GM12874 (cell line): ENCODE measurements at regions not wholly inside any gene's neighbourhood (a gene's known extent, or its start where the extent isn't known, plus 50 kb on each side); places are given as distances from the start of the nearest gene placed in this dataset.

Experiments
- TF ChIP-seq, protein P1 (sequence below): IDR thresholded peaks from 2 replicates; pipeline ENCODE4 v1.5.1; 2011; ENCODE audit warnings: low read depth, mild to moderate bottlenecking, control low read depth, low read length, moderate library complexity; ENCODE audit not compliant: insufficient read depth

GRCh38 chr11:45071232-45071631 lies 75.2 kb upstream of the PRDM11 start:
- TF ChIP-seq, protein P1, sequence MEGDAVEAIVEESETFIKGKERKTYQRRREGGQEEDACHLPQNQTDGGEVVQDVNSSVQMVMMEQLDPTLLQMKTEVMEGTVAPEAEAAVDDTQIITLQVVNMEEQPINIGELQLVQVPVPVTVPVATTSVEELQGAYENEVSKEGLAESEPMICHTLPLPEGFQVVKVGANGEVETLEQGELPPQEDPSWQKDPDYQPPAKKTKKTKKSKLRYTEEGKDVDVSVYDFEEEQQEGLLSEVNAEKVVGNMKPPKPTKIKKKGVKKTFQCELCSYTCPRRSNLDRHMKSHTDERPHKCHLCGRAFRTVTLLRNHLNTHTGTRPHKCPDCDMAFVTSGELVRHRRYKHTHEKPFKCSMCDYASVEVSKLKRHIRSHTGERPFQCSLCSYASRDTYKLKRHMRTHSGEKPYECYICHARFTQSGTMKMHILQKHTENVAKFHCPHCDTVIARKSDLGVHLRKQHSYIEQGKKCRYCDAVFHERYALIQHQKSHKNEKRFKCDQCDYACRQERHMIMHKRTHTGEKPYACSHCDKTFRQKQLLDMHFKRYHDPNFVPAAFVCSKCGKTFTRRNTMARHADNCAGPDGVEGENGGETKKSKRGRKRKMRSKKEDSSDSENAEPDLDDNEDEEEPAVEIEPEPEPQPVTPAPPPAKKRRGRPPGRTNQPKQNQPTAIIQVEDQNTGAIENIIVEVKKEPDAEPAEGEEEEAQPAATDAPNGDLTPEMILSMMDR: no peak

DNA sequence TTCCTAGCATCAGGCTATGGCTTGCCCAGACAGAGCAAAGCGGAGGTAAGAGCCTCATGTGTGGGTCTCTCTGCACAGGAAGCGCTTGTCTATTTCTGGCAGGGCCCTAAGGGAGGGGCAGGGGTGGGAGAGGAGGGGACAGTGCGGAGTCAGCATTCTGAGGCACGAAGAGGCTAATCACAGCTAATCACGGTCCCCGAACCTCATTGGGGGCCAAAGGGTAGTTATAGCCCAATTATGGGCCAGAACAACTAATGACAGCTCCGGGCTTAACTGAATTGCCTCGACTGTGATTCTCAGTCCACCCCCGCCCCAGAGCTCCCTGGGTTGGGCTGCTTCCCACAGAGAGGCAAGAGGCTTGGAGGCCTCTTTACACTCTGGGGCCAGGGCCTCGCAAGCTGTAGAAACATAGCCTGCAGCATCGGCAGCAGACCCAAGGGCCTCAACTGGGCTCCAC lies 72.7 kb upstream of the PRDM11 start:
- TF ChIP-seq, protein P1: no peak

DNA sequence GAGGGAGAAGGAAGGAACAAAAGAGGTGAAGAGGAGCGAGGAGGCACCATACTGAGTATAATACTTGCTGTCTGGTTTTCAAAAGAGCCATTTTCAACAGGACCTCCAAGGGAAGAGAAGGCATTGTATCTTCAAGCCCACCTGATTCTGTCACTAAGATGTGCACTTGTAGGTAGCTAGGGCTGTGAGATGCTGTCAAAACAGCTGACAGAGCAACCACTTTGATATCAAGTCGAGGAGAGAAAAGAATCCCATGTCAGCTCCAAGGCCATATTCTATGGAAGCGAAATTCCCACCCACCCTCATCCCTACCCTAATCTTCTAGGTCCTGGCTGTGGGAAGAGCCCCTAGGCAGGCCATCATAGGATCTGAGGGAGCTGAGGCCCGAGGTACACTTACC lies 70.9 kb upstream of the PRDM11 start:
- TF ChIP-seq, protein P1: no peak

DNA sequence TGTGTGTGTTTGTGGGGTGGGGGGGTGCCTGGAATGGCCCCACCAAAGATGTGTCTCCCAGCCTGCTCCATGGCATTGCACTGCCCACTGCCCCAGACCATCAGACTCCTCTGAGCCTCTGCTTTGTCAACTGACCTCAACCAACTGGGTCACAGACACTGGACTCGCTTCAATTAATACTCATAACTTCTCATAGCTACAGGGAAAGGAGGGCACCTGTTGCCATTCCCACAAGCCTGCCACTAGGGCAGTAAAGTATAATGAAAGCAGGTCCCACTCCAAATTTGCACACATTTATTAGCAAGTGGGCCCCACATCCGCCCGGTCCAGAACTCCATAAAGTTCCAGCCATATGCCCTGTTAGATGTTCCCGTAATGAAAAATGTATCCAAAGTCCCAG lies 70.5 kb upstream of the PRDM11 start:
- TF ChIP-seq, protein P1: no peak

DNA sequence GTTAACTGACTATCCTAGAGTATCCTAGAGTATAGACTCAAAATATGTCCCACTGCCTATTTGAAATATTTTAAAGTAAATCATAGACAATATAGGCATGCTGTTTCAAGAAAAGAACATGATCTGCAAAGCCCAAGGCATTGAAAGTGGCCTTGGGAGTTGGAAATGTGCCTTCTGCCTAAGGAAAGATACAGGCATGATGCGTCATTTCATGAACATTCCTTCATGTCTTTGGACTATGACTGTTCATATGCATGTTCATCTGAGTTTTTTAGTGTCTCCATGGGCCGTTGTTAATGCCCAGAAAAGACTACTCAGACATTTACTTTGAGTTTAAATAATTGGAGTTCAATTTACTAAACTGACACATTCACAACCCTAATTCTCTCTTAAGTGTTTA lies 69.7 kb upstream of the PRDM11 start:
- TF ChIP-seq, protein P1: no peak

GRCh38 chr11:45078236-45079074 lies 68.0 kb upstream of the PRDM11 start:
- TF ChIP-seq, protein P1: no peak

GRCh38 chr11:45079075-45079444 lies 67.4 kb upstream of the PRDM11 start:
- TF ChIP-seq, protein P1: no peak
